GM23338 (cell line): ENCODE measurements at regions not wholly inside any gene's neighbourhood (a gene's known extent, or its start where the extent isn't known, plus 50 kb on each side); places are given as distances from the start of the nearest gene placed in this dataset.

ENCODE experiments used
- ATAC-seq: fragments of 200-7000 bp; cut with Tn5 transposase; 3 replicates; pipeline ENCODE4 v1.9.1; 2020
- DNase-seq: peaks from one replicate; pipeline ENCODE4 v3.0.0-alpha.2; 2015; ENCODE audit warnings: low spot score
- H2AFZ ChIP-seq: fragments of 200-600 bp; sonication (generic); 2 replicates; pipeline ENCODE4 v1.8.0; 2016; ENCODE audit warnings: antibody characterized with exemption, mild to moderate bottlenecking, moderate library complexity
- H3F3A ChIP-seq: fragments of 200-600 bp; sonication (generic); replicated peaks from 2 replicates; pipeline ENCODE4 v1.8.0; 2017; ENCODE audit warnings: antibody characterized with exemption, mixed run types, low read depth
- H3K27ac ChIP-seq: fragments of 200-600 bp; sonication (generic); 2 replicates; pipeline ENCODE4 v1.6.1; 2016; ENCODE audit warnings: low read depth
- H3K27me3 ChIP-seq: fragments of 200-600 bp; sonication (generic); 2 replicates; pipeline ENCODE4 v1.8.0; 2016; ENCODE audit warnings: mild to moderate bottlenecking, mixed run types, moderate library complexity; ENCODE audit not compliant: insufficient read depth
- H3K36me3 ChIP-seq: fragments of 200-600 bp; sonication (generic); 2 replicates; pipeline ENCODE4 v1.8.0; 2016; ENCODE audit warnings: mild to moderate bottlenecking; ENCODE audit not compliant: insufficient read depth
- H3K4me1 ChIP-seq: fragments of 200-600 bp; sonication (generic); 2 replicates; pipeline ENCODE4 v1.8.0; 2016; ENCODE audit warnings: mild to moderate bottlenecking, moderate library complexity; ENCODE audit not compliant: insufficient read depth
- H3K4me2 ChIP-seq: fragments of 200-600 bp; sonication (generic); 2 replicates; pipeline ENCODE4 v1.7.1; 2017; ENCODE audit warnings: mixed run types
- H3K4me3 ChIP-seq: fragments of 200-600 bp; sonication (generic); 2 replicates; pipeline ENCODE4 v1.6.1; 2016; ENCODE audit warnings: mixed run types
- H3K79me2 ChIP-seq: fragments of 200-600 bp; sonication (generic); replicated peaks from 2 replicates; pipeline ENCODE4 v1.8.0; 2017; ENCODE audit warnings: mild to moderate bottlenecking; ENCODE audit not compliant: insufficient read depth
- H3K9me2 ChIP-seq: fragments of 200-600 bp; sonication (generic); 2 replicates; pipeline ENCODE4 v1.8.0; 2017; ENCODE audit not compliant: insufficient read depth
- H4K20me1 ChIP-seq: fragments of 200-600 bp; sonication (generic); replicated peaks from 2 replicates; pipeline ENCODE4 v1.8.0; 2017; ENCODE audit warnings: mild to moderate bottlenecking; ENCODE audit not compliant: insufficient read depth
- H3K27ac Mint-ChIP-seq: 2 replicates; pipeline ENCODE4 v1.8.0; 2020; ENCODE audit warnings: inconsistent platforms, mild to moderate bottlenecking, moderate library complexity, mixed read lengths
- H3K27me3 Mint-ChIP-seq: 3 replicates; pipeline ENCODE4 v1.8.0; 2022; ENCODE audit warnings: low read depth, mild to moderate bottlenecking, moderate library complexity, mixed read lengths, inconsistent platforms; ENCODE audit not compliant: insufficient read depth, poor library complexity
- H3K36me3 Mint-ChIP-seq: 3 replicates; pipeline ENCODE4 v1.8.0; 2021; ENCODE audit warnings: low read depth, mild to moderate bottlenecking, inconsistent platforms, moderate library complexity, mixed read lengths
- H3K4me1 Mint-ChIP-seq: 3 replicates; pipeline ENCODE4 v1.8.0; 2020; ENCODE audit warnings: mild to moderate bottlenecking, inconsistent platforms, mixed read lengths
- H3K4me3 Mint-ChIP-seq: 3 replicates; pipeline ENCODE4 v1.8.0; 2021; ENCODE audit warnings: moderate library complexity, mild to moderate bottlenecking, inconsistent platforms, mixed read lengths
- H3K9me3 Mint-ChIP-seq: 3 replicates; pipeline ENCODE4 v1.8.0; 2020; ENCODE audit warnings: moderate library complexity, mild to moderate bottlenecking, inconsistent platforms, mixed read lengths
- CREB1 ChIP-seq: fragments of 250-450 bp; sonication (Bioruptor Pico); IDR thresholded peaks from 2 replicates; pipeline ENCODE4 v1.5.0; 2020; ENCODE audit warnings: low read depth, mild to moderate bottlenecking, moderate library complexity
- CTCF ChIP-seq, 2 experiments: fragments of 200-600 bp in 1 of 2; sonication (generic) in 1 of 2; conservative IDR thresholded peaks; 2 replicates each; pipeline versions ENCODE4 v1.5.1 to v1.6.1; 2016 to 2017; ENCODE audit warnings: antibody characterized with exemption in 2 of 2, low read depth in 2 of 2, mild to moderate bottlenecking in 2 of 2, moderate library complexity in 1 of 2
- ETS1 ChIP-seq: IDR thresholded peaks from 2 replicates; pipeline ENCODE4 v1.6.1; 2016; ENCODE audit warnings: antibody characterized with exemption
- EZH2 ChIP-seq: fragments of 200-600 bp; sonication (generic); IDR thresholded peaks from one replicate; pipeline ENCODE4 v1.8.0; 2017; ENCODE audit warnings: antibody characterized with exemption, mild to moderate bottlenecking, low read depth; ENCODE audit not compliant: unreplicated experiment
- EZH2phosphoT487 ChIP-seq: fragments of 200-600 bp; sonication (generic); IDR thresholded peaks from one replicate; pipeline ENCODE4 v1.8.1; 2018; ENCODE audit warnings: antibody characterized with exemption; ENCODE audit not compliant: unreplicated experiment
- JUNB ChIP-seq: IDR thresholded peaks from one replicate; pipeline ENCODE4 v1.6.1; 2016; ENCODE audit warnings: antibody characterized with exemption; ENCODE audit not compliant: unreplicated experiment
- POLR2AphosphoS5 ChIP-seq: IDR thresholded peaks from 2 replicates; pipeline ENCODE4 v1.6.1; 2016; ENCODE audit warnings: antibody characterized with exemption, low read depth
- REST ChIP-seq: IDR thresholded peaks from one replicate; pipeline ENCODE4 v1.6.1; 2018; ENCODE audit warnings: antibody characterized with exemption; ENCODE audit not compliant: unreplicated experiment
- STAT1 ChIP-seq: IDR thresholded peaks from one replicate; pipeline ENCODE4 v1.6.1; 2016; ENCODE audit warnings: antibody characterized with exemption; ENCODE audit not compliant: unreplicated experiment
- ZNF331 ChIP-seq: fragments of 250-450 bp; sonication (Bioruptor Pico); IDR thresholded peaks from 2 replicates; pipeline ENCODE4 v1.5.0; 2020; ENCODE audit warnings: low read depth, mild to moderate bottlenecking, moderate library complexity

GRCh38 chrX:87003031-87003430, 514.6 kb upstream of the KLHL4 start:
- Histone ChIP-seq H3K36me3 (no peaks in the 10 kb centered on the region), H3K4me3 (peak overlapping the region; percentile 14; the same call in 1 of the 2 replicates), H2AFZ (no peak overlapping the region), H3K4me1 (peaks cover 10% of the 10 kb centered on the region), H3K9me2 (peaks cover 6% of the 10 kb centered on the region; the same call in 1 of the 2 replicates), H3K79me2 (no peaks in the 10 kb centered on the region), H3K4me2 (peak overlapping the region; percentile 53), H3K27ac (0 out of 2 replicates have a peak overlapping the region, but pooled peaks have one; percentile 73), H4K20me1 (no peaks in the 10 kb centered on the region), H3K27me3 (no peaks in the 10 kb centered on the region), H3F3A (no peaks in the 10 kb centered on the region)
- Mint-ChIP-seq H3K36me3 (peaks cover 23% of the 10 kb centered on the region), H3K9me3 (peaks cover 27% of the 10 kb centered on the region), H3K27me3 (no peaks in the 10 kb centered on the region), H3K27ac (no peak overlapping the region), H3K4me3 (0 out of 3 replicates have a peak overlapping the region, but pooled peaks have one; percentile 26), H3K4me1 (peaks cover 14% of the 10 kb centered on the region; the same call in 2 of the 3 replicates)
- DNase-seq, result no peak
- ATAC-seq, result no peak
- no peak for TF ChIP-seq CREB1 (CRISPR knock-in tag)

- peaks cover 27% of the 10 kb centered on the region for H3K9me3 Mint-ChIP-seq
- no peak overlapping the region for H3K27ac Mint-ChIP-seq
- H3K4me2 ChIP-seq, result no peak overlapping the region
- H3F3A ChIP-seq, result no peaks in the 10 kb centered on the region
- H4K20me1 ChIP-seq, result no peaks in the 10 kb centered on the region
- H3K4me1 ChIP-seq, result peaks cover 10% of the 10 kb centered on the region
- H3K4me3 ChIP-seq, result no peak overlapping the region
- H3K27me3 Mint-ChIP-seq, result no peaks in the 10 kb centered on the region
- H3K27ac ChIP-seq, result no peak overlapping the region
- peaks cover 23% of the 10 kb centered on the region for H3K36me3 Mint-ChIP-seq
- H3K4me3 Mint-ChIP-seq, result no peak overlapping the region
- peaks cover 6% of the 10 kb centered on the region; the same call in 1 of the 2 replicates for H3K9me2 ChIP-seq
- ATAC-seq (no peak), DNase-seq (no peak)
- peaks cover 14% of the 10 kb centered on the region; the same call in 2 of the 3 replicates for H3K4me1 Mint-ChIP-seq
- H2AFZ ChIP-seq, result no peak overlapping the region
- no peaks in the 10 kb centered on the region for H3K79me2 ChIP-seq
- H3K27me3 ChIP-seq, result no peaks in the 10 kb centered on the region
- H3K36me3 ChIP-seq, result no peaks in the 10 kb centered on the region
- TF ChIP-seq CREB1 (CRISPR knock-in tag), result no peak
- TF ChIP-seq EZH2, result no peak
- TF ChIP-seq EZH2phosphoT487, result no peak
- no peak for TF ChIP-seq JUNB
- TF ChIP-seq STAT1, result no peak
- no peak for TF ChIP-seq ZNF331 (CRISPR knock-in tag)
- TF ChIP-seq REST, result no peak
- TF ChIP-seq CTCF (conservative IDR thresholded peaks at IDR 0.05; ENCODE audit: low read depth in 2 of 2), result no peak
- no peak for TF ChIP-seq POLR2AphosphoS5
- TF ChIP-seq ETS1, result no peak
Measured at GRCh38 chrX:87005183-87005582, 512.4 kb upstream of the KLHL4 start.
